CD1c-positive myeloid dendritic cell (primary cell): ENCODE measurements at regions not wholly inside any gene's neighbourhood (a gene's known extent, or its start where the extent isn't known, plus 50 kb on each side); places are given as distances from the start of the nearest gene placed in this dataset.

Experiments
- DNase-seq: peaks from one replicate; pipeline ENCODE4 v3.0.0-alpha.2; 2016; ENCODE audit errors: extremely low spot score

- no peak for DNase-seq
Observed at GRCh38 chr21:21722731-21723130, 724.5 kb downstream of the NCAM2 start.

- DNase-seq, result no peak
Observed at GRCh38 chr21:21730512-21730911, 732.3 kb downstream of the NCAM2 start.

GRCh38 chr21:21731626-21732025, 733.4 kb downstream of the NCAM2 start:
- DNase-seq, result no peak

- no peak for DNase-seq
Observed at GRCh38 chr21:21734088-21734487, 735.9 kb downstream of the NCAM2 start.

GRCh38 chr21:21737186-21737585, 739.0 kb downstream of the NCAM2 start:
- no peak for DNase-seq

GRCh38 chr21:21740207-21740606, 742.0 kb downstream of the NCAM2 start:
- DNase-seq, result no peak

GRCh38 chr21:21750124-21750825, 752.1 kb downstream of the NCAM2 start:
- DNase-seq, result no peak

GRCh38 chr21:21751286-21751685, 753.1 kb downstream of the NCAM2 start:
- DNase-seq, result no peak

- DNase-seq, result no peak
Observed at GRCh38 chr21:21762855-21763254, 764.6 kb downstream of the NCAM2 start.

- no peak for DNase-seq
Observed at GRCh38 chr21:21764281-21764680, 766.1 kb downstream of the NCAM2 start.

- DNase-seq, result no peak
Observed at GRCh38 chr21:21767276-21767675, 769.1 kb downstream of the NCAM2 start.

GRCh38 chr21:21788591-21788990, 790.4 kb downstream of the NCAM2 start:
- DNase-seq, result no peak

- DNase-seq, result no peak
Observed at GRCh38 chr21:21801921-21802320, 803.7 kb downstream of the NCAM2 start.

- no peak for DNase-seq
Observed at GRCh38 chr21:21806711-21807597, 808.7 kb downstream of the NCAM2 start.

GRCh38 chr21:21807598-21807903, 809.3 kb downstream of the NCAM2 start:
- no peak for DNase-seq

GRCh38 chr21:21813289-21813688, 815.1 kb downstream of the NCAM2 start:
- no peak for DNase-seq

GRCh38 chr21:21813934-21814333, 815.7 kb downstream of the NCAM2 start:
- no peak for DNase-seq

GRCh38 chr21:21816778-21817177, 818.6 kb downstream of the NCAM2 start:
- no peak for DNase-seq

- DNase-seq, result no peak
Observed at GRCh38 chr21:21818898-21819297, 820.7 kb downstream of the NCAM2 start.

GRCh38 chr21:21828130-21828529, 829.9 kb downstream of the NCAM2 start:
- no peak for DNase-seq

- DNase-seq, result no peak
Observed at GRCh38 chr21:21831036-21831435, 832.8 kb downstream of the NCAM2 start.

- no peak for DNase-seq
Observed at GRCh38 chr21:21845901-21846300, 847.7 kb downstream of the NCAM2 start.

- no peak for DNase-seq
Observed at GRCh38 chr21:21851205-21851604, 853.0 kb downstream of the NCAM2 start.
